SK-N-SH treated with all-trans-retinoic acid at 6 μM for 48 hours (cell line): ENCODE measurements at regions not wholly inside any gene's neighbourhood (a gene's known extent, or its start where the extent isn't known, plus 50 kb on each side); places are given as distances from the start of the nearest gene placed in this dataset.

ENCODE experiments used
- ATAC-seq: fragments of 200-7000 bp; cut with Tn5 transposase; 3 replicates; pipeline ENCODE4 v1.9.1; 2020; ENCODE audit warnings: mild to moderate bottlenecking, moderate library complexity
- ARNTL ChIP-seq: fragments of 450-650 bp; formaldehyde crosslinking; IDR thresholded peaks from 2 replicates; pipeline ENCODE4 v1.5.0; 2020; ENCODE audit warnings: low read depth, mild to moderate bottlenecking, moderate library complexity, borderline replicate concordance
- BACH2 ChIP-seq: fragments of 250-450 bp; sonication (Bioruptor Pico); IDR thresholded peaks from 2 replicates; pipeline ENCODE4 v1.9.0; 2021; ENCODE audit warnings: mild to moderate bottlenecking, borderline replicate concordance
- CREB5 ChIP-seq: fragments of 250-450 bp; sonication (Bioruptor Pico); IDR thresholded peaks from 2 replicates; pipeline ENCODE4 v1.5.1; 2020; ENCODE audit warnings: low read depth, mild to moderate bottlenecking, moderate library complexity
- CSDC2 ChIP-seq: fragments of 250-450 bp; sonication (Bioruptor Pico); IDR thresholded peaks from 2 replicates; pipeline ENCODE4 v1.5.0; 2020; ENCODE audit warnings: mild to moderate bottlenecking, moderate library complexity
- CSRNP3 ChIP-seq: fragments of 250-450 bp; sonication (Bioruptor Pico); IDR thresholded peaks from 2 replicates; pipeline ENCODE4 v1.5.1; 2021; ENCODE audit warnings: mild to moderate bottlenecking, moderate library complexity
- ESRRG ChIP-seq: fragments of 250-450 bp; sonication (Bioruptor Pico); IDR thresholded peaks from 2 replicates; pipeline ENCODE4 v1.6.1; 2021; ENCODE audit warnings: mild to moderate bottlenecking
- GLIS3 ChIP-seq: fragments of 250-450 bp; sonication (Bioruptor Pico); IDR thresholded peaks from 2 replicates; pipeline ENCODE4 v1.5.0; 2020; ENCODE audit warnings: mild to moderate bottlenecking, moderate library complexity
- ISL1 ChIP-seq: fragments of 250-450 bp; sonication (Bioruptor Pico); IDR thresholded peaks from 2 replicates; pipeline ENCODE4 v2.1.2; 2022; ENCODE audit warnings: mild to moderate bottlenecking, moderate library complexity
- PATZ1 ChIP-seq: fragments of 250-450 bp; sonication (Bioruptor Pico); IDR thresholded peaks from 2 replicates; pipeline ENCODE4 v1.8.0; 2020; ENCODE audit warnings: mild to moderate bottlenecking, moderate library complexity, borderline replicate concordance
- POU6F1 ChIP-seq: fragments of 250-450 bp; sonication (Bioruptor Pico); IDR thresholded peaks from 2 replicates; pipeline ENCODE4 v1.8.0; 2021; ENCODE audit warnings: low read depth, mild to moderate bottlenecking, moderate library complexity, borderline replicate concordance
- PPARA ChIP-seq: fragments of 250-450 bp; sonication (Bioruptor Pico); IDR thresholded peaks from 2 replicates; pipeline ENCODE4 v1.5.0; 2020; ENCODE audit warnings: mild to moderate bottlenecking, borderline replicate concordance
- RARB ChIP-seq: fragments of 250-450 bp; sonication (Bioruptor Pico); IDR thresholded peaks from 2 replicates; pipeline ENCODE4 v1.8.0; 2021; ENCODE audit warnings: mild to moderate bottlenecking, moderate library complexity
- SNAI2 ChIP-seq: fragments of 250-450 bp; sonication (Bioruptor Pico); IDR thresholded peaks from 2 replicates; pipeline ENCODE4 v1.5.0; 2020; ENCODE audit warnings: mild to moderate bottlenecking, moderate library complexity
- TCF4 ChIP-seq: fragments of 250-450 bp; sonication (Bioruptor Pico); IDR thresholded peaks from 2 replicates; pipeline ENCODE4 v1.8.0; 2021; ENCODE audit warnings: mild to moderate bottlenecking, moderate library complexity, borderline replicate concordance
- TOX ChIP-seq: fragments of 250-450 bp; sonication (Bioruptor Pico); IDR thresholded peaks from 2 replicates; pipeline ENCODE4 v1.8.0; 2021; ENCODE audit warnings: mild to moderate bottlenecking, moderate library complexity, borderline replicate concordance
- TSHZ2 ChIP-seq: fragments of 250-450 bp; sonication (Bioruptor Pico); IDR thresholded peaks from 2 replicates; pipeline ENCODE4 v1.5.0; 2020; ENCODE audit warnings: mild to moderate bottlenecking, moderate library complexity
- ZC3H10 ChIP-seq: fragments of 250-450 bp; sonication (Bioruptor Pico); IDR thresholded peaks from 2 replicates; pipeline ENCODE4 v1.5.1; 2021; ENCODE audit warnings: mild to moderate bottlenecking, moderate library complexity
- ZFP3 ChIP-seq: fragments of 250-450 bp; sonication (Bioruptor Pico); IDR thresholded peaks from 2 replicates; pipeline ENCODE4 v1.5.0; 2020; ENCODE audit warnings: mild to moderate bottlenecking, moderate library complexity
- ZFP30 ChIP-seq: fragments of 450-650 bp; formaldehyde crosslinking; IDR thresholded peaks from 2 replicates; pipeline ENCODE4 v1.5.0; 2022; ENCODE audit warnings: mild to moderate bottlenecking, moderate library complexity
- ZNF565 ChIP-seq: fragments of 450-650 bp; formaldehyde crosslinking; conservative IDR thresholded peaks from 2 replicates; pipeline ENCODE4 v1.5.0; 2020; ENCODE audit warnings: low read depth, mild to moderate bottlenecking, moderate library complexity
- ZNF70 ChIP-seq: fragments of 450-650 bp; formaldehyde crosslinking; IDR thresholded peaks from 2 replicates; pipeline ENCODE4 v1.5.0; 2020; ENCODE audit warnings: mild to moderate bottlenecking, moderate library complexity
- ZNF8 ChIP-seq: fragments of 450-650 bp; formaldehyde crosslinking; IDR thresholded peaks from 2 replicates; pipeline ENCODE4 v1.5.0; 2020; ENCODE audit warnings: mild to moderate bottlenecking, moderate library complexity

- TF ChIP-seq ZNF565 (CRISPR knock-in tag) = no peak
- no peak for TF ChIP-seq TOX (CRISPR knock-in tag)
- no peak for TF ChIP-seq ARNTL (CRISPR knock-in tag)
- TF ChIP-seq PPARA = no peak
- TF ChIP-seq GLIS3 (CRISPR knock-in tag) = no peak
- TF ChIP-seq BACH2 (CRISPR knock-in tag) = no peak
- no peak for TF ChIP-seq TCF4 (CRISPR knock-in tag)
- TF ChIP-seq ZFP30 (CRISPR knock-in tag) = no peak
- ATAC-seq = no peak
Measured at GRCh38 chr10:130618647-130619046, 482.5 kb downstream of the GLRX3 start.

GRCh38 chr10:130621231-130621775 lies 485.1 kb downstream of the GLRX3 start:
- no peak for ATAC-seq
- TF ChIP-seq TCF4 (CRISPR knock-in tag) (no peak), ZNF70 (CRISPR knock-in tag) (no peak)

- no peak for ATAC-seq
- TF ChIP-seq BACH2 (CRISPR knock-in tag) = no peak
- TF ChIP-seq CREB5 (CRISPR knock-in tag) = no peak
- no peak for TF ChIP-seq ZNF8 (CRISPR knock-in tag)
- no peak for TF ChIP-seq TSHZ2
- no peak for TF ChIP-seq TCF4 (CRISPR knock-in tag)
- TF ChIP-seq RARB = no peak
- no peak for TF ChIP-seq CSDC2 (CRISPR knock-in tag)
- no peak for TF ChIP-seq ZNF565 (CRISPR knock-in tag)
- no peak for TF ChIP-seq ZC3H10 (CRISPR knock-in tag)
- TF ChIP-seq ESRRG (CRISPR knock-in tag) = no peak
- TF ChIP-seq POU6F1 (CRISPR knock-in tag) = no peak
Measured at GRCh38 chr10:130623680-130624267, 487.6 kb downstream of the GLRX3 start.

GRCh38 chr10:130627346-130628045 lies 491.3 kb downstream of the GLRX3 start:
- ATAC-seq = no peak
- TF ChIP-seq CSRNP3 (CRISPR knock-in tag) = no peak
- TF ChIP-seq PATZ1 = no peak
- TF ChIP-seq GLIS3 (CRISPR knock-in tag) = no peak
- TF ChIP-seq TCF4 (CRISPR knock-in tag) = no peak
- no peak for TF ChIP-seq ZFP3
- TF ChIP-seq PPARA = no peak
- no peak for TF ChIP-seq RARB
- TF ChIP-seq ARNTL (CRISPR knock-in tag) = no peak
- no peak for TF ChIP-seq ZNF8 (CRISPR knock-in tag)
- TF ChIP-seq TOX (CRISPR knock-in tag) = no peak
- TF ChIP-seq ISL1 = no peak
- no peak for TF ChIP-seq CREB5 (CRISPR knock-in tag)
- TF ChIP-seq BACH2 (CRISPR knock-in tag) = no peak
- TF ChIP-seq POU6F1 (CRISPR knock-in tag) = no peak
- TF ChIP-seq SNAI2 (CRISPR knock-in tag) = no peak
